ENCODE measurements at regions not wholly inside any gene's neighbourhood (a gene's known extent, or its start where the extent isn't known, plus 50 kb on each side); places are given as distances from the start of the nearest gene placed in this dataset.

- TF ChIP-seq TCF4 (CRISPR knock-in tag; IDR thresholded peaks at IDR 0.05; ENCODE audit: borderline replicate concordance) (no peak), SNAI2 (CRISPR knock-in tag; IDR thresholded peaks at IDR 0.05) (no peak), ZNF565 (CRISPR knock-in tag; conservative IDR thresholded peaks at IDR 0.05; ENCODE audit: low read depth) (no peak), RARB (CRISPR knock-in tag; IDR thresholded peaks at IDR 0.05) (no peak), TOX (CRISPR knock-in tag; IDR thresholded peaks at IDR 0.05; ENCODE audit: borderline replicate concordance) (no peak), GLIS3 (CRISPR knock-in tag; IDR thresholded peaks at IDR 0.05) (no peak), POU6F1 (CRISPR knock-in tag; IDR thresholded peaks at IDR 0.05; ENCODE audit: borderline replicate concordance, low read depth) (no peak), ESRRG (CRISPR knock-in tag; IDR thresholded peaks at IDR 0.05) (no peak)
- TF ChIP-seq, protein P1, sequence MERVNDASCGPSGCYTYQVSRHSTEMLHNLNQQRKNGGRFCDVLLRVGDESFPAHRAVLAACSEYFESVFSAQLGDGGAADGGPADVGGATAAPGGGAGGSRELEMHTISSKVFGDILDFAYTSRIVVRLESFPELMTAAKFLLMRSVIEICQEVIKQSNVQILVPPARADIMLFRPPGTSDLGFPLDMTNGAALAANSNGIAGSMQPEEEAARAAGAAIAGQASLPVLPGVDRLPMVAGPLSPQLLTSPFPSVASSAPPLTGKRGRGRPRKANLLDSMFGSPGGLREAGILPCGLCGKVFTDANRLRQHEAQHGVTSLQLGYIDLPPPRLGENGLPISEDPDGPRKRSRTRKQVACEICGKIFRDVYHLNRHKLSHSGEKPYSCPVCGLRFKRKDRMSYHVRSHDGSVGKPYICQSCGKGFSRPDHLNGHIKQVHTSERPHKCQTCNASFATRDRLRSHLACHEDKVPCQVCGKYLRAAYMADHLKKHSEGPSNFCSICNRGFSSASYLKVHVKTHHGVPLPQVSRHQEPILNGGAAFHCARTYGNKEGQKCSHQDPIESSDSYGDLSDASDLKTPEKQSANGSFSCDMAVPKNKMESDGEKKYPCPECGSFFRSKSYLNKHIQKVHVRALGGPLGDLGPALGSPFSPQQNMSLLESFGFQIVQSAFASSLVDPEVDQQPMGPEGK (CRISPR knock-in tag; IDR thresholded peaks at IDR 0.05; ENCODE audit: borderline replicate concordance), result no peak
Observed at GRCh38 chr22:26945565-26945964, 288.2 kb downstream of the MIAT start.
